ENCODE measurements at regions not wholly inside any gene's neighbourhood (a gene's known extent, or its start where the extent isn't known, plus 50 kb on each side); places are given as distances from the start of the nearest gene placed in this dataset.
A peak's percentile ranks its signal among the peaks of the same experiment; 100 is the strongest.

DNA sequence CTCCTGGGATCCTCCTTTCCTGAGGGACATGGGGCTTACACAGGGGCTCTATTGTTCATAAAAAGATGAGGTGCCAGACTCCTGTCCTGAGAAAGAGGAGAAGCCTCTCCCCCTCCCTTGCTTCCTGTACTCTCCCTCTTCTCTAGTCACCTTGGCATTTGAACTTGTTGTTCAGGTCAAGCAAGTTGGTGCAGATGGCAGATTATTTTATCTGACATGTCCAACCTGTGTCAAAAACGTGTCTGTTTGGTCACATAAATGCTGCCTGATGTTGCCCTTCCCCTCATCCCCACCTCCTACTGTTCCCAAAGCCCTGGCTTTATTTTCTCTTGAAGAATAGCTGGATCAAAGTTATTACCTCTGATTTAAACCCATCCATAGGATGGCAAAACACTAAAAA is 154.8 kb downstream of the TMX1 start:
- ATAC-seq, result no peak
- Mint-ChIP-seq H3K36me3 (no peaks in the 10 kb centered on the region), H3K27ac (no peak overlapping the region), H3K27me3 (peaks cover 19% of the 10 kb centered on the region), H3K4me1 (no peaks in the 10 kb centered on the region), H3K4me3 (no peak overlapping the region), H3K9me3 (ENCODE audit: low read depth) (no peaks in the 10 kb centered on the region)
- DNase-seq, result no peak
- CTCF ChIA-PET, result no interaction called here

DNA sequence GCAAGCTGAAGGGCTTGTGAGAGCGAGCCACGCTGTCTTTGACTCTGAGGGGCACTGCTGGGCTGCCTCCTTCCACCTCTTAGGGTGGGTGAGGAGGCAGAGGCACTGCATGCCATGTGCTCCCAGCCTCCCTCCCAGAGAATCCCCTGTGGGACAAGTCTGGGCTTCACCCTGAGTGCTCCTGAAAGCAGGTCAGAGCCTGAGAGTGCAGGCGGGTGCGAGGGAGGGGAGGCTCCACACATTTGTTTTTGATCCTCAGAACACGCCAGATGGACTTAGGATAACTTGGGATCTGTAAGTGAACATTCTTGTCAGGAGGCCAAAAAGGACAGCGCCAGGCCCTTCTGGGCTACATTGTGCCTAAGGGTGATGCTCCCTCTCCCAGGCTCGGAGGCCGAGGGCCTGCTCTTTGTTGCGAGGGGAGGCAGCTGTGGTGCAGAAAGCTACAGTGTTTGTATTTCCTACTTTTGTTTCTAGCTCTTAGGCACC is 155.4 kb downstream of the TMX1 start:
- DNase-seq (no peak), ATAC-seq (no peak)
- CTCF ChIA-PET, result no interaction called here
- no peak overlapping the region for H3K4me3 Mint-ChIP-seq
- no peaks in the 10 kb centered on the region for H3K4me1 Mint-ChIP-seq
- H3K27me3 Mint-ChIP-seq, result peaks cover 22% of the 10 kb centered on the region
- no peak overlapping the region for H3K27ac Mint-ChIP-seq
- no peaks in the 10 kb centered on the region for H3K36me3 Mint-ChIP-seq
- H3K9me3 Mint-ChIP-seq (ENCODE audit: low read depth), result no peaks in the 10 kb centered on the region

GRCh38 chr14:51396222-51396815 is 156.3 kb downstream of the TMX1 start:
- H3K4me1 Mint-ChIP-seq, result no peaks in the 10 kb centered on the region
- no peak for ATAC-seq
- CTCF ChIA-PET, result no interaction called here
- no peak for DNase-seq
- no peak overlapping the region for H3K4me3 Mint-ChIP-seq
- H3K9me3 Mint-ChIP-seq (ENCODE audit: low read depth), result no peaks in the 10 kb centered on the region
- H3K36me3 Mint-ChIP-seq, result no peaks in the 10 kb centered on the region
- no peak overlapping the region for H3K27ac Mint-ChIP-seq
- peaks cover 24% of the 10 kb centered on the region for H3K27me3 Mint-ChIP-seq

- ATAC-seq (no peak), DNase-seq (no peak)
- Mint-ChIP-seq H3K4me3 (no peak overlapping the region), H3K27ac (no peak overlapping the region), H3K9me3 (ENCODE audit: low read depth) (no peaks in the 10 kb centered on the region), H3K4me1 (no peaks in the 10 kb centered on the region), H3K36me3 (no peaks in the 10 kb centered on the region), H3K27me3 (peaks cover 34% of the 10 kb centered on the region)
- CTCF ChIA-PET, result no interaction called here
Measured at GRCh38 chr14:51398898-51399297, 158.9 kb downstream of the TMX1 start.

DNA sequence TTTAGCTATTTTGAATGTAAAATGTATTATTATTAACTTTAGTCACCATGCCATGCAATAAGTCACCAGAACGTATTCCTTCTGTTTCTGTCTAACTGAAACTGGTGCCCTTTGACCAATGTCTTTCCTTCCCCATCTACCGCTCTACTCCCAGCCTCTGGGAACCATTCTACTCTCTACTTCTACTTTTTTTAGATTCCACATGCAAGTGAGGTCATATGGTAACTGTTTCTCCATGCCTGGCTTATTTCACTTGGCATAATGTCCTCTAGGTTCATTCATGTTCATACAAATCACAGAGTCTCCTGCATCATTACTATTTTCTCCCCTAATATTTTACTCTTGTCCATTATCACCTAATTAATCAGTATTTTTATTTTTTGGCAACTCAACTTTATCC is 160.1 kb downstream of the TMX1 start:
- H3K36me3 Mint-ChIP-seq, result no peaks in the 10 kb centered on the region
- no peak overlapping the region for H3K27ac Mint-ChIP-seq
- H3K4me3 Mint-ChIP-seq, result no peak overlapping the region
- ATAC-seq (no peak), DNase-seq (no peak)
- H3K27me3 Mint-ChIP-seq, result peaks cover 41% of the 10 kb centered on the region
- no peaks in the 10 kb centered on the region for H3K4me1 Mint-ChIP-seq
- CTCF ChIA-PET, result no interaction called here
- no peaks in the 10 kb centered on the region for H3K9me3 Mint-ChIP-seq (ENCODE audit: low read depth)

DNA sequence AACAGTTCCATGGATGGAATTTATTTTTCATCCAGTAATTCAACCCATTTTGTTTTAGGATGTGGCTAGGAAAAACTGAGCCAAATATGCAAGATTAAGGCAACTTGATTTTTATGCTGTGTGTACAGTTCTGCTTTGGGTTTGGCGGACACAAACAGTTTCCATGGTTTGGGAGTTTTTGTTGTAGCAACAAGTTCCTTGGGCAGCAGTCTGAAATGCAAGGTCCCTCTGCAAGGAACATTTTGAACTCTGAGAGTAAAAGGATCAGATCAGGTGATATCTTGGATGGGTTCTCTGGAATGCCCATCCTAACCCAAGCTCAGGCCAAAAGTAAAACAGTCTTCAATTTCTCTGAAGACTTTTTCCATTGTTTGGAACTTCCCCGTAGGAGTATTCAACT is 161.2 kb downstream of the TMX1 start:
- Mint-ChIP-seq H3K4me1 (no peaks in the 10 kb centered on the region), H3K4me3 (no peak overlapping the region), H3K27me3 (peaks cover 47% of the 10 kb centered on the region), H3K9me3 (ENCODE audit: low read depth) (no peaks in the 10 kb centered on the region), H3K36me3 (no peaks in the 10 kb centered on the region), H3K27ac (no peak overlapping the region)
- DNase-seq (no peak), ATAC-seq (no peak)
- CTCF ChIA-PET, result no interaction called here

DNA sequence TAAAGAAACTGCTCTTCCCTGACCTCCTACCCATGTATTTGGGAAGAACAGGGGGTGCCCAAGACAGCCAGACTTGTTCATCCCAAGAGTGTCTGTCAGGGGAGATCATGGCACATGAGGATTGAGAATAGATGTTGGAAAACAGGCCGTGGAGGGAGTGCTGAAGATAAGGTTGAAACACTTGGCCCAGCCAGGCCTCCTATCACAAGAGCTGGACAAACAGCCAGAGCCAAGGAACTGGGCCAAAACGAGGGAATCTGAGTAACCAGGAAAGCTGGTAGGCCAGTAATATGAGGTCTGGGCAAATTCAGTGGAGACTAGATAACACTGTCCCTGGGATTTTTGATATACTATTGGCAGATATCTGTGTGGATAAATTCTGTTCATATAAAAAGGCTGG is 161.7 kb downstream of the TMX1 start:
- H3K4me1 Mint-ChIP-seq, result no peaks in the 10 kb centered on the region
- no peak overlapping the region for H3K4me3 Mint-ChIP-seq
- no peaks in the 10 kb centered on the region for H3K9me3 Mint-ChIP-seq (ENCODE audit: low read depth)
- H3K27ac Mint-ChIP-seq, result no peak overlapping the region
- ATAC-seq (no peak), DNase-seq (no peak)
- H3K27me3 Mint-ChIP-seq, result peaks cover 48% of the 10 kb centered on the region
- no peaks in the 10 kb centered on the region for H3K36me3 Mint-ChIP-seq
- CTCF ChIA-PET, result no interaction called here

DNA sequence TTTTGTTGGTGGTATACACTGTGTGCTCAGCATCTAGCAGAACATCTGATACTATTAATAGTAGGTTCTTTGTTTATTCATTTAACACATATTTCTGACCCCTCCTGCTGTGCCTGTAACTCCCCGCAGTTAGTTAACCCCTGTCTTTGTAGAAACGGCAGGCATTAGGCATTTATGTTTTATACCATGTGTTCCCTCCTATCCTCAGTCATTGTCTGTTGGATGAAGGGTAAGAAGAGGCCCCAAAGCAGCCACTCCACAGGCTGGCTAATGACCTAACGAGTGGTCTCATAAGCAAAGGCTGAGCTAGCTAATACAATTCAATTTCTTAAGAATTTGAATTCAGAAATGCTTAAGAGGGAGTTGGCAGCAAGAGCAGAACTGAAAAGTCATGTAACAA is 170.8 kb downstream of the TMX1 start:
- H3K27ac Mint-ChIP-seq, result no peak overlapping the region
- peaks cover 11% of the 10 kb centered on the region for H3K27me3 Mint-ChIP-seq
- no peak for DNase-seq
- H3K9me3 Mint-ChIP-seq (ENCODE audit: low read depth), result no peaks in the 10 kb centered on the region
- CTCF ChIA-PET, result no interaction called here
- no peaks in the 10 kb centered on the region for H3K4me1 Mint-ChIP-seq
- no peak for ATAC-seq
- H3K36me3 Mint-ChIP-seq, result no peaks in the 10 kb centered on the region
- H3K4me3 Mint-ChIP-seq, result no peak overlapping the region

GRCh38 chr14:51419685-51420084 is 179.6 kb downstream of the TMX1 start:
- Mint-ChIP-seq H3K4me1 (peaks cover 11% of the 10 kb centered on the region), H3K36me3 (peaks cover 4% of the 10 kb centered on the region), H3K27ac (peak overlapping the region; percentile 74), H3K27me3 (peaks cover 6% of the 10 kb centered on the region), H3K9me3 (ENCODE audit: low read depth) (peaks cover 21% of the 10 kb centered on the region), H3K4me3 (no peak overlapping the region)
- DNase-seq (peak; percentile 55), ATAC-seq (peak; percentile 47)
- CTCF ChIA-PET, result no interaction called here

DNA sequence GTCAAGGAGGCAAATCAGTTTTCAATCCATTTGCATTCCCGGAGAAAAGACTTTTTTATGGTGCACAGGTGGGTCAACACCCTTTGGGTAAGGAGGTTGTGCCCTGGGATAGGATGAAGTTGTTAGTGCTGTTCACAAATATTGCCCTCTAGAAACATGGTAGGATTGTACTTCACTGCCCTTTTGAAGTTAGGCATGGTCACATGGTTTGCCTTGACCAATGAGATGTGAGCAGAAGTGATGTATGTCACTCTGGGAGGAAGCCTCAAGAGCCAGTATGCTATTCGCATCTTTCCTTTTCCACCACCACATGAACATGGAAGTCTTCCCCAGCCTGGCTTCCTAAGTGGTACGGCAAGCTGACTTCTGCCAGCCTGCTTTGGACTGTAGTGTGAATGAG is 182.7 kb downstream of the TMX1 start:
- peaks cover 21% of the 10 kb centered on the region for H3K9me3 Mint-ChIP-seq (ENCODE audit: low read depth)
- ATAC-seq (no peak), DNase-seq (no peak)
- H3K36me3 Mint-ChIP-seq, result peaks cover 4% of the 10 kb centered on the region
- peaks cover 11% of the 10 kb centered on the region for H3K4me1 Mint-ChIP-seq
- no peak overlapping the region for H3K27ac Mint-ChIP-seq
- CTCF ChIA-PET, result no interaction called here
- no peak overlapping the region for H3K4me3 Mint-ChIP-seq
- no peaks in the 10 kb centered on the region for H3K27me3 Mint-ChIP-seq

GRCh38 chr14:51424041-51424440 is 184.0 kb downstream of the TMX1 start:
- peaks cover under 1% of the 10 kb centered on the region for H3K27me3 Mint-ChIP-seq
- peaks cover 11% of the 10 kb centered on the region for H3K4me1 Mint-ChIP-seq
- H3K9me3 Mint-ChIP-seq (ENCODE audit: low read depth), result peaks cover 20% of the 10 kb centered on the region
- ATAC-seq, result no peak
- no peak for DNase-seq
- peaks cover 4% of the 10 kb centered on the region for H3K36me3 Mint-ChIP-seq
- CTCF ChIA-PET, result no interaction called here
- no peak overlapping the region for H3K4me3 Mint-ChIP-seq
- H3K27ac Mint-ChIP-seq, result no peak overlapping the region

GRCh38 chr14:51424561-51425251 is 184.7 kb downstream of the TMX1 start:
- H3K4me1 Mint-ChIP-seq, result peaks cover 7% of the 10 kb centered on the region
- no peak for ATAC-seq
- CTCF ChIA-PET, result no interaction called here
- H3K27me3 Mint-ChIP-seq, result peaks cover 5% of the 10 kb centered on the region
- no peak overlapping the region for H3K4me3 Mint-ChIP-seq
- DNase-seq, result no peak
- H3K36me3 Mint-ChIP-seq, result peaks cover 4% of the 10 kb centered on the region
- H3K9me3 Mint-ChIP-seq (ENCODE audit: low read depth), result peaks cover 15% of the 10 kb centered on the region
- H3K27ac Mint-ChIP-seq, result no peak overlapping the region

GRCh38 chr14:51428981-51429380 is 188.9 kb downstream of the TMX1 start:
- no peaks in the 10 kb centered on the region for H3K36me3 Mint-ChIP-seq
- H3K27me3 Mint-ChIP-seq, result peaks cover 25% of the 10 kb centered on the region
- no peaks in the 10 kb centered on the region for H3K4me1 Mint-ChIP-seq
- H3K4me3 Mint-ChIP-seq, result no peak overlapping the region
- H3K27ac Mint-ChIP-seq, result no peak overlapping the region
- H3K9me3 Mint-ChIP-seq (ENCODE audit: low read depth), result no peaks in the 10 kb centered on the region
- no peak for ATAC-seq
- no peak for DNase-seq
- CTCF ChIA-PET, result no interaction called here

DNA sequence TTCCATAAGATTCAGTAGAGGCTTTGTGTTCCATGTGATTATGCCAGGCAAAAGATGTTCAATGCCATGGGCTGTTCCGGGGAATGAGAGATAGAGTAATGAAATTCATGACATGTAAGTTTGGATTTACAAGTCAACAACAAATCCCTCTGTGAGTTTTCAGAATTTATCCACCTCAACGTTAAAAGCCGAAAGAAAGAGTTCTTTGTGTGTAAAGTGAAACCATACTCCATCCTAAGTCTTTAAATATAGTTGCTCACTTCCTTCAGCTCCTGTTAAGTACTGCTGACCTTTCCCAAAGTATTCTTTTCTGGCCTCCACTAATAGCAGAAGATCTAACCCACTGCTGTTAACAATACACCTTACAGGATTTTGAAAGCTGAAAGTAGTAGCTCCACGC is 190.0 kb downstream of the TMX1 start:
- Mint-ChIP-seq H3K27ac (no peak overlapping the region), H3K9me3 (ENCODE audit: low read depth) (no peaks in the 10 kb centered on the region), H3K4me3 (no peak overlapping the region), H3K36me3 (no peaks in the 10 kb centered on the region), H3K27me3 (peaks cover 25% of the 10 kb centered on the region), H3K4me1 (no peaks in the 10 kb centered on the region)
- no peak for DNase-seq
- no peak for ATAC-seq
- CTCF ChIA-PET, result no interaction called here
